MV-4-11 (cell line): ENCODE measurements at regions not wholly inside any gene's neighbourhood (a gene's known extent, or its start where the extent isn't known, plus 50 kb on each side); places are given as distances from the start of the nearest gene placed in this dataset.
"Not testable (repeated sequence)": the region's sequence is repeated elsewhere in the genome, so short reads cannot be mapped to it uniquely, and the experiment has no call there.

Experiments
- DNase-seq: peaks from one replicate; lab custom pipeline; 2025; lab: John Stamatoyannopoulos, UW

GRCh38 chr9:18281291-18281690 is 192.7 kb upstream of the ADAMTSL1 start:
- no peak for DNase-seq

- DNase-seq, result no peak
Measured at GRCh38 chr9:18294229-18294628, 179.7 kb upstream of the ADAMTSL1 start.

GRCh38 chr9:18296702-18297055 is 177.3 kb upstream of the ADAMTSL1 start:
- peak; percentile 67 for DNase-seq

GRCh38 chr9:18297056-18297841 is 176.7 kb upstream of the ADAMTSL1 start:
- no peak for DNase-seq

GRCh38 chr9:18299449-18299848 is 174.5 kb upstream of the ADAMTSL1 start:
- no peak for DNase-seq

GRCh38 chr9:18305167-18305806 is 168.7 kb upstream of the ADAMTSL1 start:
- DNase-seq, result not testable (repeated sequence)

- no peak for DNase-seq
Measured at GRCh38 chr9:18314316-18314715, 159.6 kb upstream of the ADAMTSL1 start.

- no peak for DNase-seq
Measured at GRCh38 chr9:18317896-18318295, 156.1 kb upstream of the ADAMTSL1 start.

GRCh38 chr9:18319918-18320445 is 154.0 kb upstream of the ADAMTSL1 start:
- DNase-seq, result no peak

- DNase-seq, result no peak
Measured at GRCh38 chr9:18324928-18325745, 148.8 kb upstream of the ADAMTSL1 start.

- DNase-seq, result not testable (repeated sequence)
Measured at GRCh38 chr9:18325746-18326011, 148.3 kb upstream of the ADAMTSL1 start.

- no peak for DNase-seq
Measured at GRCh38 chr9:18327121-18327520, 146.8 kb upstream of the ADAMTSL1 start.

GRCh38 chr9:18330401-18331309 is 143.3 kb upstream of the ADAMTSL1 start:
- DNase-seq, result no peak

- DNase-seq, result no peak
Measured at GRCh38 chr9:18331310-18331684, 142.7 kb upstream of the ADAMTSL1 start.

- no peak for DNase-seq
Measured at GRCh38 chr9:18331808-18332209, 142.1 kb upstream of the ADAMTSL1 start.

- DNase-seq, result no peak
Measured at GRCh38 chr9:18333157-18333556, 140.8 kb upstream of the ADAMTSL1 start.

- no peak for DNase-seq
Measured at GRCh38 chr9:18335825-18336224, 138.1 kb upstream of the ADAMTSL1 start.

GRCh38 chr9:18338042-18338441 is 135.9 kb upstream of the ADAMTSL1 start:
- no peak for DNase-seq

- peak; percentile 67 for DNase-seq
Measured at GRCh38 chr9:18343784-18344183, 130.2 kb upstream of the ADAMTSL1 start.

GRCh38 chr9:18346745-18347144 is 127.2 kb upstream of the ADAMTSL1 start:
- DNase-seq, result no peak

GRCh38 chr9:18347386-18348082 is 126.4 kb upstream of the ADAMTSL1 start:
- no peak for DNase-seq
